ENCODE measurements at regions not wholly inside any gene's neighbourhood (a gene's known extent, or its start where the extent isn't known, plus 50 kb on each side); places are given as distances from the start of the nearest gene placed in this dataset.

DNA sequence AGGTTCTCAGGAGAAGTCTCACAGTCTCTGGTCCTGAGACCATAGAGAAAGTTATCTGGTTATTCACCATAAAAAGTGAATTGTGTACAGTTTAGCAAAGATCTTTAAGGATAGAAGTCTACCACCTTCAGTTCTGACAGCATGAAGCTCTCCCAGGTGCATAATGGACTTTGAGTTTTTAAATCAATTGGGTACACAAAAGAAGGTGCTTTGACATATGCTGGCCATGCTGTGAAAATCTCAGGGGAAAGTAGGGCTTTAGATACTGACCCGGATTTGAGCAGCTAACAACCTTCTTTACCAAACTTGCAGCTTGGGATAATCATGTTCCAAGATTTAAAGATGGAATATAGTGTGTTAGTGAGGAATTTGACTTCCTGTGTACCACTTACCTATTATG, 264.2 kb downstream of the ZSWIM6 start:
- DNase-seq (ENCODE audit: extremely low spot score), result no peak
- POLR2A ChIA-PET, result no interaction called here
- CTCF ChIA-PET, result no interaction called here
- no peak for TF ChIP-seq TARDBP (IDR thresholded peaks at IDR 0.05)
- TF ChIP-seq HDGF (IDR thresholded peaks at IDR 0.05; ENCODE audit: borderline replicate concordance), result no peak
- no peak for TF ChIP-seq FOXA1 (IDR thresholded peaks at IDR 0.05)
- TF ChIP-seq FOXK2 (IDR thresholded peaks at IDR 0.05), result no peak
- TF ChIP-seq SP1 (IDR thresholded peaks at IDR 0.05), result no peak
- TF ChIP-seq ELF4 (IDR thresholded peaks at IDR 0.05), result no peak
- no peak for TF ChIP-seq ARNT (IDR thresholded peaks at IDR 0.05)
- no peak for TF ChIP-seq CTBP1 (IDR thresholded peaks at IDR 0.05; ENCODE audit: borderline replicate concordance)
- TF ChIP-seq FOXM1 (IDR thresholded peaks at IDR 0.05; ENCODE audit: borderline replicate concordance), result no peak
- TF ChIP-seq ZNF384 (IDR thresholded peaks at IDR 0.05), result no peak
- TF ChIP-seq, protein P1, sequence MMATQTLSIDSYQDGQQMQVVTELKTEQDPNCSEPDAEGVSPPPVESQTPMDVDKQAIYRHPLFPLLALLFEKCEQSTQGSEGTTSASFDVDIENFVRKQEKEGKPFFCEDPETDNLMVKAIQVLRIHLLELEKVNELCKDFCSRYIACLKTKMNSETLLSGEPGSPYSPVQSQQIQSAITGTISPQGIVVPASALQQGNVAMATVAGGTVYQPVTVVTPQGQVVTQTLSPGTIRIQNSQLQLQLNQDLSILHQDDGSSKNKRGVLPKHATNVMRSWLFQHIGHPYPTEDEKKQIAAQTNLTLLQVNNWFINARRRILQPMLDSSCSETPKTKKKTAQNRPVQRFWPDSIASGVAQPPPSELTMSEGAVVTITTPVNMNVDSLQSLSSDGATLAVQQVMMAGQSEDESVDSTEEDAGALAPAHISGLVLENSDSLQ (IDR thresholded peaks at IDR 0.05), result no peak

- CTCF ChIA-PET, result interaction anchor here (0.6 kb wide), 1 partner anchor 231 kb away, joined by 5 read pairs; no protein-coding TSS in a partner anchor
- DNase-seq (ENCODE audit: extremely low spot score), result no peak
- POLR2A ChIA-PET, result no interaction called here
- TF ChIP-seq FOXK2 (IDR thresholded peaks at IDR 0.05), result no peak
- TF ChIP-seq FOXA1 (IDR thresholded peaks at IDR 0.05), result no peak
- TF ChIP-seq, protein P1 (IDR thresholded peaks at IDR 0.05), result no peak
- TF ChIP-seq ARNT (IDR thresholded peaks at IDR 0.05), result no peak
- no peak for TF ChIP-seq FOXM1 (IDR thresholded peaks at IDR 0.05; ENCODE audit: borderline replicate concordance)
These were observed 265.6 kb downstream of the ZSWIM6 start for GRCh38 chr5:61597684-61598083.

DNA sequence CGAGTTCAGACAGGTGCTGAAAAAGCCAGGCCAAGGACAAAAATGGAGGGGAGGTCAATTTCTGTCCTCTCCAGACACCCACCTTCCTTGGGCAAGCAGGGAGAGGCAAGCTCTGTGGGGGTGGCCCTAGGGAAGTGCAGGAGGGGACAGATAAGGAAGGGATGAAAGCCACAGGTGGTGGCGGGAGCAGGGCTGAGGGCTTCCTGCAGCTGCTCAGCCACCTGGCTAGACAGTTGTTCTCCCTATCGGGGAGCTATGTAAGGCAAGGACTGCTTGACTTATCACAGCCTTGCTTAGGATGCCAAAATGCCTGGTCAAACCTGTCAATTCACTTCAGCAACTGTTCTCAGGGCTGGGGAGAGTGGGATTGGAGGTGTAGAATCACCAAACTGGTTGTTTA, 266.1 kb downstream of the ZSWIM6 start:
- DNase-seq (ENCODE audit: extremely low spot score), result no peak
- ChIA-PET POLR2A (no interaction called here), CTCF (no interaction called here)
- TF ChIP-seq ARNT (IDR thresholded peaks at IDR 0.05), result no peak
- TF ChIP-seq ZNF384 (IDR thresholded peaks at IDR 0.05), result no peak
- TF ChIP-seq NFRKB (IDR thresholded peaks at IDR 0.05), result no peak
- no peak for TF ChIP-seq TARDBP (IDR thresholded peaks at IDR 0.05)
- TF ChIP-seq FOXK2 (IDR thresholded peaks at IDR 0.05), result no peak

DNA sequence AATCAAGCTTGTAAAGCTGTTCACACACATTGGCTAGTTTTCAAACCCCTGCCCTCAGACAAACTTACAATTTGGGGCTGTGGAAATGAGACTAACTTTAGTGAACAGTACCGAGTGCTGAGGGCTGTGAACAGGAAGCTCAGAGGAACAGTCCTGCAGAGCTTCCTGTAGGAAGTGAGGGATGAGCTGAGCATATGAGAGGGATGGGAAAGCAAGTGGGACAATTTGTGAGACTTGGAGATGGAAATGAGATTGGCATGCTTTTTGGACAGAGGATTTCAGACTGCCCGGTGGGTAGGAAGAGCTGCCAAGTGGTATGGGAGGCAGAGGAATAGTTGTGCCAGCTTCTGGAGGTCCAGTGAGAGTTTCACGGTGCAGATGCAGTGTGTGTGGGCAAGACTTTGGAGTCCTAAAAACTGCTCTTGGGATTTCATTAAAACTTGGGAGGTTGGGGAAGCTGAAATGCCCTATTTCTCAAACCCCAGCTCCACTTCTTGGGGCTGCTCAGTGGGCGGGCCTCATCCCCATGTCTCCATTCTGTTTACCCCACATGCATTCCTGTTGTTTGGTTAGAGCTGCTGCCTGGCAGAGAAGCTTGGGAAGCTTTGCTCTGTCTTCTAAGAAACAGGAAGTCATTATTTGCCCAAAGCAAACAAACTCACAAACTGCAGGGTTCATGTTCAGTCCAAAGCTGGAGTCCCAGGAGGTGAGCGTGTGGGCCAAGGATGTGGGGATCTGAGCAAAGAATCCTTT, 267.5 kb downstream of the ZSWIM6 start:
- TF ChIP-seq SUZ12 (IDR thresholded peaks at IDR 0.05) (no peak), FOXM1 (IDR thresholded peaks at IDR 0.05; ENCODE audit: borderline replicate concordance) (no peak), ARNT (IDR thresholded peaks at IDR 0.05) (no peak), HDGF (IDR thresholded peaks at IDR 0.05; ENCODE audit: borderline replicate concordance) (no peak), ELF4 (IDR thresholded peaks at IDR 0.05) (no peak), FOXA1 (IDR thresholded peaks at IDR 0.05) (no peak), LEF1 (IDR thresholded peaks at IDR 0.05; ENCODE audit: borderline replicate concordance) (no peak), BHLHE40 (IDR thresholded peaks at IDR 0.05; ENCODE audit: borderline replicate concordance) (no peak), ZNF384 (IDR thresholded peaks at IDR 0.05) (no peak), TARDBP (IDR thresholded peaks at IDR 0.05) (no peak), NFRKB (IDR thresholded peaks at IDR 0.05) (no peak), CTBP1 (IDR thresholded peaks at IDR 0.05; ENCODE audit: borderline replicate concordance) (no peak), FOXK2 (IDR thresholded peaks at IDR 0.05) (no peak), SP1 (IDR thresholded peaks at IDR 0.05) (no peak), L3MBTL2 (conservative IDR thresholded peaks at IDR 0.05) (no peak)
- TF ChIP-seq, protein P1 (IDR thresholded peaks at IDR 0.05), result no peak
- ChIA-PET CTCF (interaction anchor here (0.5 to 1.1 kb wide), 2 partner anchors 24 to 58 kb away, joined by 3 read pairs; no protein-coding TSS in a partner anchor), POLR2A (no interaction called here)
- DNase-seq (ENCODE audit: extremely low spot score), result no peak

- no peak for TF ChIP-seq ARNT (IDR thresholded peaks at IDR 0.05)
- no peak for TF ChIP-seq SUZ12 (IDR thresholded peaks at IDR 0.05)
- no peak for TF ChIP-seq TARDBP (IDR thresholded peaks at IDR 0.05)
- TF ChIP-seq NFRKB (IDR thresholded peaks at IDR 0.05), result no peak
- TF ChIP-seq LEF1 (IDR thresholded peaks at IDR 0.05; ENCODE audit: borderline replicate concordance), result no peak
- no peak for TF ChIP-seq L3MBTL2 (conservative IDR thresholded peaks at IDR 0.05)
- no peak for TF ChIP-seq BHLHE40 (IDR thresholded peaks at IDR 0.05; ENCODE audit: borderline replicate concordance)
- TF ChIP-seq, protein P1 (IDR thresholded peaks at IDR 0.05), result no peak
- no peak for TF ChIP-seq HDGF (IDR thresholded peaks at IDR 0.05; ENCODE audit: borderline replicate concordance)
- no peak for TF ChIP-seq ELF4 (IDR thresholded peaks at IDR 0.05)
- no peak for TF ChIP-seq FOXK2 (IDR thresholded peaks at IDR 0.05)
- no peak for TF ChIP-seq ZNF384 (IDR thresholded peaks at IDR 0.05)
- TF ChIP-seq CTBP1 (IDR thresholded peaks at IDR 0.05; ENCODE audit: borderline replicate concordance), result no peak
- TF ChIP-seq FOXM1 (IDR thresholded peaks at IDR 0.05; ENCODE audit: borderline replicate concordance), result no peak
- no peak for TF ChIP-seq FOXA1 (IDR thresholded peaks at IDR 0.05)
- TF ChIP-seq SP1 (IDR thresholded peaks at IDR 0.05), result no peak
- DNase-seq (ENCODE audit: extremely low spot score), result no peak
- ChIA-PET CTCF (interaction anchor here (1.1 kb wide), 1 partner anchor 23 kb away, joined by 3 read pairs; no protein-coding TSS in a partner anchor), POLR2A (no interaction called here)
These were observed 268.0 kb downstream of the ZSWIM6 start for GRCh38 chr5:61600123-61600444.
